H9 (cell line): ENCODE measurements at regions not wholly inside any gene's neighbourhood (a gene's known extent, or its start where the extent isn't known, plus 50 kb on each side); places are given as distances from the start of the nearest gene placed in this dataset.

Experiments used
- DNase-seq: peaks from one replicate; pipeline ENCODE4 v3.0.0-alpha.2; 2017
- H2AFZ ChIP-seq: one replicate; pipeline ENCODE4 v1.6.1; 2013; ENCODE audit warnings: mild to moderate bottlenecking, low read length, control low read depth, moderate library complexity
- H2AK5ac ChIP-seq: 2 replicates; pipeline ENCODE4 v1.6.1; 2013; ENCODE audit warnings: low read length, control low read depth, mixed read lengths; ENCODE audit not compliant: insufficient read length
- H2BK120ac ChIP-seq: one replicate; pipeline ENCODE4 v1.6.1; 2013; ENCODE audit warnings: low read depth, mild to moderate bottlenecking, low read length, control low read depth, inconsistent platforms; ENCODE audit not compliant: poor library complexity, severe bottlenecking
- H2BK12ac ChIP-seq: 2 replicates; pipeline ENCODE4 v1.6.1; 2013; ENCODE audit warnings: low read length, control low read depth, mixed read lengths, low read depth; ENCODE audit not compliant: insufficient read length
- H2BK15ac ChIP-seq: 2 replicates; pipeline ENCODE4 v1.6.1; 2013; ENCODE audit warnings: low read depth, low read length, control low read depth
- H2BK20ac ChIP-seq: one replicate; pipeline ENCODE4 v1.6.1; 2013; ENCODE audit warnings: low read depth, mild to moderate bottlenecking, low read length, control low read depth, inconsistent platforms; ENCODE audit not compliant: poor library complexity, severe bottlenecking
- H2BK5ac ChIP-seq: 2 replicates; pipeline ENCODE4 v1.6.1; 2013; ENCODE audit warnings: low read length, control low read depth, mixed read lengths; ENCODE audit not compliant: insufficient read length
- H3K14ac ChIP-seq: 2 replicates; pipeline ENCODE4 v1.6.1; 2013; ENCODE audit warnings: low read length, control low read depth; ENCODE audit not compliant: insufficient read depth
- H3K18ac ChIP-seq: 2 replicates; pipeline ENCODE4 v1.6.1; 2013; ENCODE audit warnings: low read depth, mild to moderate bottlenecking, mixed read lengths, low read length, control low read depth; ENCODE audit not compliant: insufficient read length
- H3K23ac ChIP-seq: 2 replicates; pipeline ENCODE4 v1.6.1; 2013; ENCODE audit warnings: low read length, control low read depth, mixed read lengths, low read depth; ENCODE audit not compliant: insufficient read length
- H3K23me2 ChIP-seq: 2 replicates; pipeline ENCODE4 v1.6.1; 2013; ENCODE audit warnings: low read depth, mild to moderate bottlenecking, mixed read lengths, low read length, control low read depth; ENCODE audit not compliant: insufficient read length, poor library complexity, severe bottlenecking
- H3K27ac ChIP-seq: 2 replicates; pipeline ENCODE4 v1.5.1; 2013; ENCODE audit warnings: low read length, control low read depth, mixed read lengths, low read depth; ENCODE audit not compliant: insufficient read length
- H3K27me3 ChIP-seq: 2 replicates; pipeline ENCODE4 v1.6.1; 2013; ENCODE audit warnings: low read length, control low read depth, inconsistent platforms; ENCODE audit not compliant: insufficient read depth
- H3K4ac ChIP-seq: 2 replicates; pipeline ENCODE4 v1.6.1; 2013; ENCODE audit warnings: low read depth, mild to moderate bottlenecking, control low read depth, inconsistent platforms, low read length, moderate library complexity
- H3K4me1 ChIP-seq: 2 replicates; pipeline ENCODE4 v1.6.1; 2013; ENCODE audit warnings: low read length, control low read depth, inconsistent platforms; ENCODE audit not compliant: insufficient read depth
- H3K4me2 ChIP-seq: 2 replicates; pipeline ENCODE4 v1.6.1; 2013; ENCODE audit warnings: low read length, control low read depth, mixed read lengths; ENCODE audit not compliant: insufficient read length, insufficient read depth
- H3K56ac ChIP-seq: 2 replicates; pipeline ENCODE4 v1.6.1; 2013; ENCODE audit warnings: low read depth, mild to moderate bottlenecking, mixed read lengths, low read length, control low read depth; ENCODE audit not compliant: insufficient read length
- H3K79me1 ChIP-seq: 2 replicates; pipeline ENCODE4 v1.6.1; 2013; ENCODE audit warnings: low read depth, mild to moderate bottlenecking, moderate library complexity, low read length, control low read depth, inconsistent platforms; ENCODE audit not compliant: insufficient read depth, poor library complexity, severe bottlenecking
- H3K79me2 ChIP-seq: 2 replicates; pipeline ENCODE4 v1.6.1; 2013; ENCODE audit warnings: low read length, control low read depth, inconsistent platforms; ENCODE audit not compliant: insufficient read depth
- H3K9ac ChIP-seq: 2 replicates; pipeline ENCODE4 v1.6.1; 2013; ENCODE audit warnings: low read length, control low read depth, mixed read lengths; ENCODE audit not compliant: insufficient read length; ENCODE audit errors: extremely low read depth
- H3K9me3 ChIP-seq: one replicate; pipeline ENCODE4 v1.6.1; 2013; ENCODE audit warnings: low read depth, low read length, inconsistent platforms; ENCODE audit not compliant: control insufficient read depth
- H3T11ph ChIP-seq: one replicate; pipeline ENCODE4 v1.6.1; 2013; ENCODE audit warnings: mild to moderate bottlenecking, low read length, control low read depth, inconsistent platforms
- H4K20me1 ChIP-seq: one replicate; pipeline ENCODE4 v1.6.1; 2013; ENCODE audit not compliant: control insufficient read depth, insufficient read length, insufficient read depth
- H4K5ac ChIP-seq: 2 replicates; pipeline ENCODE4 v1.6.1; 2013; ENCODE audit warnings: low read depth, mild to moderate bottlenecking, mixed read lengths, low read length, control low read depth; ENCODE audit not compliant: insufficient read length
- H4K8ac ChIP-seq: replicated peaks from 2 replicates; pipeline ENCODE4 v1.6.1; 2013; ENCODE audit warnings: low read length, control low read depth, mixed read lengths, low read depth; ENCODE audit not compliant: insufficient read length
- H4K91ac ChIP-seq: 2 replicates; pipeline ENCODE4 v1.6.1; 2013; ENCODE audit warnings: low read depth, mild to moderate bottlenecking, moderate library complexity, mixed read lengths, low read length, control low read depth; ENCODE audit not compliant: insufficient read length
- H3K27ac Mint-ChIP-seq, 3 experiments: 2 replicates in 2 of 3; 3 replicates in 1 of 3; pipeline ENCODE4 v1.8.0; 2020 to 2021; ENCODE audit warnings: mixed read lengths in 3 of 3, mild to moderate bottlenecking in 1 of 3, moderate library complexity in 1 of 3
- H3K27me3 Mint-ChIP-seq: 2 replicates; pipeline ENCODE4 v1.8.0; 2021; ENCODE audit warnings: low read depth, mild to moderate bottlenecking, moderate library complexity, mixed read lengths
- H3K36me3 Mint-ChIP-seq, 3 experiments: 2 replicates in 2 of 3; 3 replicates in 1 of 3; pipeline ENCODE4 v1.8.0; 2020 to 2021; ENCODE audit warnings: low read depth in 3 of 3, mixed read lengths in 3 of 3; ENCODE audit not compliant: insufficient read depth in 1 of 3
- H3K4me1 Mint-ChIP-seq, 2 experiments: 2 replicates each; pipeline ENCODE4 v1.8.0; 2020; ENCODE audit warnings: mixed read lengths in 2 of 2
- H3K4me3 Mint-ChIP-seq, 2 experiments: 2 replicates in 1 of 2; 3 replicates in 1 of 2; pipeline ENCODE4 v1.8.0; 2020 to 2021; ENCODE audit warnings: mild to moderate bottlenecking in 2 of 2, mixed read lengths in 2 of 2, moderate library complexity in 1 of 2
- H3K9me3 Mint-ChIP-seq, 2 experiments: 2 replicates in 1 of 2; 3 replicates in 1 of 2; pipeline ENCODE4 v1.8.0; 2020; ENCODE audit warnings: mild to moderate bottlenecking in 2 of 2, mixed read lengths in 2 of 2, moderate library complexity in 1 of 2
- CTCF ChIP-seq: fragments of 200-600 bp; sonication (generic); conservative IDR thresholded peaks from 3 replicates; pipeline ENCODE4 v1.8.0; 2021; ENCODE audit warnings: antibody characterized with exemption, mild to moderate bottlenecking
- WGBS: extraction: QIAGEN DNeasy Blood & Tissue Kit; methylation state at CpG from one replicate; pipeline ENCODE4 v1.1.7; 2013; ENCODE audit warnings: missing lambda C conversion rate, low lambda C conversion rate, mixed read lengths; ENCODE audit not compliant: insufficient read length; ENCODE audit errors: extremely low coverage; 5-methylcytosine and 5-hydroxymethylcytosine counted together

- H3T11ph ChIP-seq, result no peak overlapping the region
- no peak for TF ChIP-seq CTCF
- Mint-ChIP-seq H3K36me3 (no peaks in the 10 kb centered on the region), H3K4me1 (peaks cover 0 to 8% of the 10 kb centered on the region in 2 experiments; a peak in 3 of 4 replicates), H3K9me3 (no peaks in the 10 kb centered on the region), H3K4me3 (no peak overlapping the region), H3K27me3 (peaks cover 4% of the 10 kb centered on the region), H3K27ac (peak overlapping the region in 1 of 3 experiments; percentile 41; a peak in 1 of 7 replicates)
- H2AFZ ChIP-seq, result no peak overlapping the region
- H2BK15ac ChIP-seq, result no peak overlapping the region
- H3K14ac ChIP-seq, result no peak overlapping the region
- no peak overlapping the region for H3K18ac ChIP-seq
- H3K4me1 ChIP-seq, result no peaks in the 10 kb centered on the region
- H4K91ac ChIP-seq, result no peak overlapping the region
- no peak overlapping the region for H3K23ac ChIP-seq
- no peak overlapping the region for H2BK20ac ChIP-seq
- no peak overlapping the region for H4K8ac ChIP-seq
- H3K79me1 ChIP-seq, result no peaks in the 10 kb centered on the region
- no peak overlapping the region for H4K5ac ChIP-seq
- no peaks in the 10 kb centered on the region for H4K20me1 ChIP-seq
- H3K27ac ChIP-seq, result no peak overlapping the region
- H3K9me3 ChIP-seq, result no peaks in the 10 kb centered on the region
- no peak overlapping the region for H3K9ac ChIP-seq
- no peak overlapping the region for H2AK5ac ChIP-seq
- H3K23me2 ChIP-seq, result no peaks in the 10 kb centered on the region
- H3K56ac ChIP-seq, result no peak overlapping the region
- no peak overlapping the region for H3K4ac ChIP-seq
- H3K79me2 ChIP-seq, result no peaks in the 10 kb centered on the region
- WGBS, result no CpG with 5 or more reads among the region's 12 CpGs
- H3K27me3 ChIP-seq, result no peaks in the 10 kb centered on the region
- no peak overlapping the region for H3K4me2 ChIP-seq
- H2BK12ac ChIP-seq, result no peak overlapping the region
- no peak overlapping the region for H2BK5ac ChIP-seq
- DNase-seq, result no peak
- no peak overlapping the region for H2BK120ac ChIP-seq
Measured at GRCh38 chr7:152909683-152910544, 150.4 kb downstream of the ACTR3B start.
